NCI-H345 (cell line): ENCODE measurements at regions not wholly inside any gene's neighbourhood (a gene's known extent, or its start where the extent isn't known, plus 50 kb on each side); places are given as distances from the start of the nearest gene placed in this dataset.

ENCODE experiments used
- DNase-seq: peaks from one replicate; lab custom pipeline; 2025; lab: John Stamatoyannopoulos, UW

DNA sequence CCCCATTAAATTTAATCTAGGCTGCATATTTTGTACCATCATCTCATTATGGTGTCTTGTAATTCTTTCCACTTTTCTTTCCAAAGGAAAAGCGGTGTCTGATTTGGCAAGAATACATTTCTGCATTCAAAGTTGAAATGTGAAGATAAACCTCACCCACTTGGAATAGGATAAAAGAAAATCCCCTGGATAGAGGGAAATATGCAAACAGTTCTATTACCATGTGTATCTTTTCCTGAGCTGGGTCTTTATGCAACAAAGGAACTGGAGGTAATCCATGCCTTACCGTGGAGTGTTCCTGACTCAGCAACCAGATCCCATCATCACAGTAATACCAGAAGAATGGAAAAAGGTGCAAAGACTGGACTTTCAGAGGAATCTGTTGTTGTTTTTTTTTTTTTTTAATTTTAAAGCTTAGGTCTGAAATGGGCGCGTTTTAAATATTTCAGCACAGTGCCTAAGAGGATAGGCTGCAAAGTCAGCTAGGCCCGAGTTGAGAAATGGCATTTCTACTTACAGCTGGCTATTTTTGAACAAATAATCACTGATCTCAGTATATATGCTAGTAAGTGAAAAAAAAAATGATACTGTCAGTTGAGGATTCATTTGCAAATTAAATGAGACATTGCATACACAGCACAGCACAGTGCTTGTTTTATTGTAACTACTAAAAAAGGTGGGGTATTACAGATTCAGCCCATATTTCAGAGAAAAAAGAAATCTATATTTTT lies 55.5 kb upstream of the ADAMTS9 start:
- DNase-seq = no peak

DNA sequence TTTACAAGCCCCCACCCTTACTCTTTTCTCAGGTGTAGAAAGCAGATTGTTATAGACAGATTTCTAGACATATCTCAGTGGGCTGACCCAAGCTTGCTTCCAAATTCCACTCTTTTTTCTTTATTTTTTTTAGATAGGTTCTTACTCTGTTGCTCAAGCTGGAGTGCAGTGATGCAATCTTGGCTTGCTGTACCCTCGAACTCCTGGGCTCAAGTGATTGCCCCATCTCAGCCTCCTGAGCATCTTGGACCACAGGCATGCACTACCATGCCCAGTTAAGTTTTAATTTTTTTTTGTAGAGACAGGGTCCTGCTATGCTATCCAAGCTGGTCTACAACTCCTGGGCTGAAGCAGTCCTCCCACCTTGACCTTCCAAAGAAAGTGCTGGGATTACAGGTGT lies 53.5 kb upstream of the ADAMTS9 start:
- no peak for DNase-seq

DNA sequence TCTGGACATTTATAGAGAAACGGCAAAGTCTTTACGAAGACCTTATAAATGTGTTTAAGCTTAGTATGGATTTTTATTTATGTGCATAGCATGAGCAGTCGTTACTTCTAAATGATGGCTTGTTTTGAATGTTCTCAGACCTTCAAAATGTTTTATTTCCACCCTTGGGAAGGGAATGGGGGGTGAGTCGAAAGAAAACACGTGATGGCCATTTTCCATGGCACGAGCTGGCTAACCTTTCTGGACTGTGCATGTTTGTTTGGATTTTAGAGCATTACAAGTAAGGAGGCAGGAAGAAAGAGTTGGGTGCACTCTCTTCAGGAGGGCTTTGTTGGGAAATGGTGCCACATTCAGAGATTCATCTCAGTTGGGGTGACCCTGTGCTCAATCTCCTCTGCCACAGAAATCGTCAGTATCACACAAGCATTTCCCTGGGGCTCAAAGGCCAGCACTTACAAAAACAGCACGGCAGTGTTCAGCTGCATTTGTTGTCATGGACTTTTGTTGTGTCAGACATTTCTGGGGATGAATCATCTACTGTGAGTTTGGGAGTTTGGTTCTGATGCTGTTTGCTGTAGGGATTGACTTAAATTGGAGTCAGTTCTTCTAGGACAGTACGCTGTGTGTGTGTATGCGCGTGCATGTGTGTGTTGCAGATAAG lies 52.3 kb upstream of the ADAMTS9 start:
- DNase-seq = no peak
